SH-SY5Y (cell line): ENCODE measurements at regions not wholly inside any gene's neighbourhood (a gene's known extent, or its start where the extent isn't known, plus 50 kb on each side); places are given as distances from the start of the nearest gene placed in this dataset.

ENCODE experiments used
- GATA2 ChIP-seq: IDR thresholded peaks from 2 replicates; pipeline ENCODE4 v1.6.1; 2011; ENCODE audit warnings: mild to moderate bottlenecking, low read depth, low read length
- GATA3 ChIP-seq: IDR thresholded peaks from 2 replicates; pipeline ENCODE4 v1.6.1; 2011; ENCODE audit warnings: low read depth, mild to moderate bottlenecking, low read length, moderate library complexity

DNA sequence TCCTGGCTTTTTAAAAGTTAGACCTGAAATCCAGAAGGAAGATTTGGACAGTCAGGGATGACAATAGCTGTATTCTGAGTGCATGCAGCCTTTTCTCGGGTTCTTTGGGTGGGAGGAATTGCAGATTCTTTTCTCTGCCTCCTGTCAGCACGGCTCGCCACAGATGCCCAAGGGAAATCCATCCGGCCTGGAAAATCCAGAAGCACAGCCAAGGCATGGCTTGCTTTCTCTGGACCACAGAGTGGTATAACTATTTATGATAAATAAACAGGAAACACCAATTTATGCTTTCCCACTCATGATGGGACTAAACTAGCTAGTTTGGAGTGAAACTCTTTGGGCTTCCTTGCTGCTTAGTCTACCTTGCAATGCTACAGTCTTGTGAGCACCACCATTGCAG, 59.1 kb downstream of the C9orf152 start:
- TF ChIP-seq GATA2 (no peak), GATA3 (no peak)
